ENCODE measurements at regions not wholly inside any gene's neighbourhood (a gene's known extent, or its start where the extent isn't known, plus 50 kb on each side); places are given as distances from the start of the nearest gene placed in this dataset.

DNA sequence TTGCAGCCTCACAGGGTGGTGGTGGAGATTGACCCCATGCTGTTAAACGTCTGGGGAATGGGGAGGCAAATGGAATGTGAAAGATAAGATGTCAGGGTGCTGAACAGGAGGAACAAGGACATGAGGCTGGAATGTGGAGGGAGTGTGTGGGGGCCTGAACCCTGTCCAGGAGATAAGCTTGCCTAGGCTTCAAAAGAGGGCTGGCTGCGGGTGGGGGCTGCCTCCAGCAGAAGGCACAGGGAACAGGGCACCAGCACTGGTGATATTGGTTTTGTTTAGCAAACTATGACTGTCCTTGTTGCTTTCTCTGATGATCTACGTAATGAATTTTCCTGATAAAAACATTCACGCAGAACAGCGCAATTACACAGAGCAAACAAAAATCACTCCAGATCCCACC lies 52.4 kb upstream of the LRP8 start:
- H3K27me3 ChIP-seq (ENCODE audit: control insufficient read depth in 2 of 2, insufficient read depth in 2 of 2, low read length in 2 of 2): peaks cover 69 to 94% of the 10 kb centered on the region in 2 experiments
- WGBS (ENCODE audit: insufficient coverage, low coverage, missing lambda C conversion rate): 21% methylated on average over 5 of the region's 5 CpGs

DNA sequence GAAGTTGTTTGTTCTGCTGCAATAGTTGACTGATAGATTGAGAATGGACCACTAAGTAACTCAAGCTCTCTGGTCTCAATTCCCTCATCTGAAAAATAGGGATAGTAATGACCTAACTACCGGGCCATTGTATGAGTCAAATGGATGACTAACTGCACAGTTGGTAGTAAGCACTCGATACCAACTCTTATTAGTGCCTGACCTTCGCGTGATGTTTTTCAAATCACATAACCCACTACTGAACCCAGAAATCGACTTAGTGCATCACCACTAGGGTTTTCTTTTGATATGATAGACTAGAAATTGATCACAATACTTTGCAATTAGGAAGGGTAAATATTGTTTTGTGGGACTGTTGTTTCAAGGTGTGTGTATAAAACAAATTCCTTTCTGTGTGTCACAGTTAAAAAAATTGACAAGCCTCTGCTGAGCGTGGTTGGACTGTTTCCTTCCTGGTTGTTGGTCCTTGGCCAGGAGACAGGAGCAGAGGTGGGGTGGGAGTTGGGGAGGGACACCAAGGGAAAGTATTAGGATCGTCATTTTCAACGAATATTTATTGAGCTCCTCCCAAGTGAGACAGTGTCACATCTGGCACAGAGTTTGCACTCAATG lies 54.0 kb upstream of the LRP8 start:
- POLR2A ChIA-PET: no interaction called here
- CTCF ChIA-PET (ENCODE audit: low intra/inter-chr PET ratio): interaction anchor here (0.9 kb wide), 1 partner anchor 104 kb away, joined by 3 read pairs; no protein-coding TSS in a partner anchor
- no peak overlapping the region for H3K4me2 ChIP-seq (ENCODE audit: insufficient read depth, low read length)
- no peaks in the 10 kb centered on the region for H3K9me3 ChIP-seq (replicated peaks; ENCODE audit: control insufficient read depth, insufficient read depth, low read depth, low read length)
- H3K27me3 ChIP-seq (ENCODE audit: control insufficient read depth in 2 of 2, insufficient read depth in 2 of 2, low read length in 2 of 2): peaks cover 62 to 94% of the 10 kb centered on the region in 2 experiments
- H3K4me1 ChIP-seq (replicated peaks in 1 of 2; ENCODE audit: control insufficient read depth in 2 of 2, insufficient read depth in 2 of 2, low read length in 2 of 2): no peaks in the 10 kb centered on the region
- no peak overlapping the region for H3K9ac ChIP-seq (ENCODE audit: insufficient read depth in 1 of 2, low read depth in 2 of 2, low read length in 2 of 2)
- H3K9me1 ChIP-seq (ENCODE audit: control insufficient read depth, insufficient read depth, low read length): peaks cover 3% of the 10 kb centered on the region
- no peaks in the 10 kb centered on the region for H3K36me3 ChIP-seq (ENCODE audit: control insufficient read depth, insufficient read depth, low read length)
- no peak overlapping the region for H3K27ac ChIP-seq (ENCODE audit: extremely low read depth, low read depth, low read length)
- no peak overlapping the region for H3K4me3 ChIP-seq
- DNase-seq (ENCODE audit: extremely low read depth in 1 of 4, low spot score in 3 of 4): no peak
- no peak for ATAC-seq
- no TSS peak for BruUV-seq (replicated peaks)
- H4K20me1 ChIP-seq (replicated peaks; ENCODE audit: control insufficient read depth, insufficient read depth, low read length): peaks cover 4% of the 10 kb centered on the region; the same call in 1 of the 2 replicates
- no peaks in the 10 kb centered on the region for H3K79me2 ChIP-seq (ENCODE audit: control insufficient read depth, insufficient read depth, low read length)
- FAIRE-seq: no peak
- WGBS (ENCODE audit: insufficient coverage, low coverage, missing lambda C conversion rate): 0% methylated on average over 6 of the region's 8 CpGs
- in situ Hi-C loops (cut with MboI) (no loop called here), intact Hi-C loops (cut with micrococcal nuclease) (no loop called here)
- H2AFZ ChIP-seq (ENCODE audit: low read depth, low read length): no peak overlapping the region
- TF ChIP-seq NRF1 (conservative IDR thresholded peaks at IDR 0.05 in 1 of 2, IDR thresholded peaks at IDR 0.05 in 1 of 2): no peak
- TF ChIP-seq HNRNPUL1 (IDR thresholded peaks at IDR 0.05; ENCODE audit: low read length): no peak
- TF ChIP-seq, protein P1, sequence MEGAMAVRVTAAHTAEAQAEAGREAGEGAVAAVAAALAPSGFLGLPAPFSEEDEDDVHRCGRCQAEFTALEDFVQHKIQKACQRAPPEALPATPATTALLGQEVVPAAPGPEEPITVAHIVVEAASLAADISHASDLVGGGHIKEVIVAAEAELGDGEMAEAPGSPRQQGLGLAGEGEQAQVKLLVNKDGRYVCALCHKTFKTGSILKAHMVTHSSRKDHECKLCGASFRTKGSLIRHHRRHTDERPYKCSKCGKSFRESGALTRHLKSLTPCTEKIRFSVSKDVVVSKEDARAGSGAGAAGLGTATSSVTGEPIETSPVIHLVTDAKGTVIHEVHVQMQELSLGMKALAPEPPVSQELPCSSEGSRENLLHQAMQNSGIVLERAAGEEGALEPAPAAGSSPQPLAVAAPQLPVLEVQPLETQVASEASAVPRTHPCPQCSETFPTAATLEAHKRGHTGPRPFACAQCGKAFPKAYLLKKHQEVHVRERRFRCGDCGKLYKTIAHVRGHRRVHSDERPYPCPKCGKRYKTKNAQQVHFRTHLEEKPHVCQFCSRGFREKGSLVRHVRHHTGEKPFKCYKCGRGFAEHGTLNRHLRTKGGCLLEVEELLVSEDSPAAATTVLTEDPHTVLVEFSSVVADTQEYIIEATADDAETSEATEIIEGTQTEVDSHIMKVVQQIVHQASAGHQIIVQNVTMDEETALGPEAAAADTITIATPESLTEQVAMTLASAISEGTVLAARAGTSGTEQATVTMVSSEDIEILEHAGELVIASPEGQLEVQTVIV (CRISPR knock-in tag; IDR thresholded peaks at IDR 0.05; ENCODE audit: borderline replicate concordance): no peak
- TF ChIP-seq, protein P2, sequence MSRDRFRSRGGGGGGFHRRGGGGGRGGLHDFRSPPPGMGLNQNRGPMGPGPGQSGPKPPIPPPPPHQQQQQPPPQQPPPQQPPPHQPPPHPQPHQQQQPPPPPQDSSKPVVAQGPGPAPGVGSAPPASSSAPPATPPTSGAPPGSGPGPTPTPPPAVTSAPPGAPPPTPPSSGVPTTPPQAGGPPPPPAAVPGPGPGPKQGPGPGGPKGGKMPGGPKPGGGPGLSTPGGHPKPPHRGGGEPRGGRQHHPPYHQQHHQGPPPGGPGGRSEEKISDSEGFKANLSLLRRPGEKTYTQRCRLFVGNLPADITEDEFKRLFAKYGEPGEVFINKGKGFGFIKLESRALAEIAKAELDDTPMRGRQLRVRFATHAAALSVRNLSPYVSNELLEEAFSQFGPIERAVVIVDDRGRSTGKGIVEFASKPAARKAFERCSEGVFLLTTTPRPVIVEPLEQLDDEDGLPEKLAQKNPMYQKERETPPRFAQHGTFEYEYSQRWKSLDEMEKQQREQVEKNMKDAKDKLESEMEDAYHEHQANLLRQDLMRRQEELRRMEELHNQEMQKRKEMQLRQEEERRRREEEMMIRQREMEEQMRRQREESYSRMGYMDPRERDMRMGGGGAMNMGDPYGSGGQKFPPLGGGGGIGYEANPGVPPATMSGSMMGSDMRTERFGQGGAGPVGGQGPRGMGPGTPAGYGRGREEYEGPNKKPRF (IDR thresholded peaks at IDR 0.05; ENCODE audit: low read depth, low read length): no peak
- no peak for TF ChIP-seq ZNF140 (CRISPR knock-in tag; IDR thresholded peaks at IDR 0.05)
- no peak for TF ChIP-seq NCOA4 (IDR thresholded peaks at IDR 0.05; ENCODE audit: partially characterized antibody)
- TF ChIP-seq, protein P3, sequence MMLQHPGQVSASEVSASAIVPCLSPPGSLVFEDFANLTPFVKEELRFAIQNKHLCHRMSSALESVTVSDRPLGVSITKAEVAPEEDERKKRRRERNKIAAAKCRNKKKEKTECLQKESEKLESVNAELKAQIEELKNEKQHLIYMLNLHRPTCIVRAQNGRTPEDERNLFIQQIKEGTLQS (IDR thresholded peaks at IDR 0.05): 0 out of 2 replicates have a peak, but pooled peaks have one; percentile 16
- TF ChIP-seq, protein P3 (CRISPR knock-in tag; conservative IDR thresholded peaks at IDR 0.05): no peak

More for the DNA sequence above, 52.4 kb upstream of the LRP8 start:
- ChIA-PET POLR2A (interaction anchor here (1.0 kb wide), 1 partner anchor 28 kb away, joined by 3 read pairs; no protein-coding TSS in a partner anchor), CTCF (ENCODE audit: low intra/inter-chr PET ratio) (no interaction called here)
- in situ Hi-C loops (cut with MboI): no loop called here
- no peak for ATAC-seq
- BruUV-seq (replicated peaks): no TSS peak
- no peak overlapping the region for H3K4me2 ChIP-seq (ENCODE audit: insufficient read depth, low read length)
- H3K9me1 ChIP-seq (ENCODE audit: control insufficient read depth, insufficient read depth, low read length): peaks cover 3% of the 10 kb centered on the region
- no peak overlapping the region for H3K27ac ChIP-seq (ENCODE audit: extremely low read depth, low read depth, low read length)
- intact Hi-C loops (cut with micrococcal nuclease): no loop called here
- no peak overlapping the region for H2AFZ ChIP-seq (ENCODE audit: low read depth, low read length)
- no peak overlapping the region for H3K4me3 ChIP-seq
- peaks cover 0 to 7% of the 10 kb centered on the region in 2 experiments; a peak in 1 of 5 replicates for H3K4me1 ChIP-seq (replicated peaks in 1 of 2; ENCODE audit: control insufficient read depth in 2 of 2, insufficient read depth in 2 of 2, low read length in 2 of 2)
- DNase-seq (ENCODE audit: extremely low read depth in 1 of 4, low spot score in 3 of 4): no peak
- 0 out of 2 replicates have a peak, but pooled peaks have one; percentile 6 for TF ChIP-seq CBFA2T3 (IDR thresholded peaks at IDR 0.05)
- no peak for TF ChIP-seq CTBP1 (IDR thresholded peaks at IDR 0.05; ENCODE audit: borderline replicate concordance)
- no peaks in the 10 kb centered on the region for H3K9me3 ChIP-seq (replicated peaks; ENCODE audit: control insufficient read depth, insufficient read depth, low read depth, low read length)
- no peaks in the 10 kb centered on the region for H3K79me2 ChIP-seq (ENCODE audit: control insufficient read depth, insufficient read depth, low read length)
- FAIRE-seq: no peak
- peaks cover 4% of the 10 kb centered on the region; the same call in 1 of the 2 replicates for H4K20me1 ChIP-seq (replicated peaks; ENCODE audit: control insufficient read depth, insufficient read depth, low read length)
- no peak overlapping the region for H3K9ac ChIP-seq (ENCODE audit: insufficient read depth in 1 of 2, low read depth in 2 of 2, low read length in 2 of 2)
- H3K36me3 ChIP-seq (ENCODE audit: control insufficient read depth, insufficient read depth, low read length): no peaks in the 10 kb centered on the region
